Mesenchymal stem cell (in vitro differentiated cells and primary cell): ENCODE measurements at regions not wholly inside any gene's neighbourhood (a gene's known extent, or its start where the extent isn't known, plus 50 kb on each side); places are given as distances from the start of the nearest gene placed in this dataset.
"Not testable (repeated sequence)": the region's sequence is repeated elsewhere in the genome, so short reads cannot be mapped to it uniquely, and the experiment has no call there.

Source experiments
- DNase-seq: peaks from one replicate; pipeline ENCODE4 v3.0.0-alpha.2; 2013
- H2AFZ ChIP-seq: one replicate; pipeline ENCODE4 v1.6.1; 2013; ENCODE audit warnings: low read depth, mild to moderate bottlenecking, control low read depth, inconsistent platforms, low read length, moderate library complexity
- H2AK5ac ChIP-seq: 2 replicates; pipeline ENCODE4 v1.6.1; 2013; ENCODE audit warnings: low read length, moderate library complexity, mild to moderate bottlenecking, inconsistent platforms; ENCODE audit not compliant: severe bottlenecking
- H2BK120ac ChIP-seq: one replicate; pipeline ENCODE4 v1.6.1; 2013; ENCODE audit warnings: low read depth, mild to moderate bottlenecking, inconsistent platforms, low read length, moderate library complexity
- H2BK12ac ChIP-seq, 2 experiments: one replicate each; pipeline ENCODE4 v1.6.1; 2013; ENCODE audit warnings: inconsistent platforms in 2 of 2, low read length in 2 of 2, mild to moderate bottlenecking in 2 of 2, moderate library complexity in 2 of 2, control low read depth in 1 of 2
- H2BK15ac ChIP-seq: one replicate; pipeline ENCODE4 v1.6.1; 2013; ENCODE audit warnings: mild to moderate bottlenecking, low read depth, inconsistent platforms; ENCODE audit not compliant: poor library complexity, severe bottlenecking
- H2BK5ac ChIP-seq: 2 replicates; pipeline ENCODE4 v1.6.1; 2013; ENCODE audit warnings: low read depth, mild to moderate bottlenecking, low read length, control low read depth, inconsistent platforms; ENCODE audit not compliant: poor library complexity, severe bottlenecking
- H3K14ac ChIP-seq, 2 experiments: one replicate each; pipeline ENCODE4 v1.6.1; 2013; ENCODE audit warnings: inconsistent platforms in 2 of 2, low read length in 2 of 2, control low read depth in 1 of 2, mild to moderate bottlenecking in 1 of 2, moderate library complexity in 1 of 2
- H3K18ac ChIP-seq, 2 experiments: one replicate each; pipeline ENCODE4 v1.6.1; 2013; ENCODE audit warnings: inconsistent platforms in 2 of 2, low read length in 2 of 2, control low read depth in 1 of 2, low read depth in 1 of 2, mild to moderate bottlenecking in 1 of 2
- H3K23ac ChIP-seq, 2 experiments: one replicate each; pipeline ENCODE4 v1.6.1; 2013; ENCODE audit warnings: inconsistent platforms in 2 of 2, low read length in 2 of 2, mild to moderate bottlenecking in 2 of 2, moderate library complexity in 2 of 2, control low read depth in 1 of 2
- H3K27ac ChIP-seq: 2 replicates; pipeline ENCODE4 v1.5.1; 2013; ENCODE audit warnings: mild to moderate bottlenecking, moderate library complexity, low read length, control low read depth, inconsistent platforms; ENCODE audit not compliant: poor library complexity, severe bottlenecking
- H3K27me3 ChIP-seq, 2 experiments: 2 replicates each; pipeline versions ENCODE4 v1.6.1 to v1.7.0; 2013; ENCODE audit warnings: low read length in 2 of 2, mild to moderate bottlenecking in 2 of 2, moderate library complexity in 2 of 2, control low read depth in 1 of 2, inconsistent platforms in 1 of 2; ENCODE audit not compliant: control insufficient read depth in 1 of 2, insufficient read depth in 1 of 2
- H3K36me3 ChIP-seq, 2 experiments: 2 replicates each; pipeline versions ENCODE4 v1.6.1 to v1.7.0; 2013; ENCODE audit warnings: low read length in 2 of 2, control low read depth in 1 of 2, inconsistent platforms in 1 of 2, low read depth in 1 of 2, mild to moderate bottlenecking in 1 of 2; ENCODE audit not compliant: insufficient read depth in 2 of 2, control insufficient read depth in 1 of 2
- H3K4ac ChIP-seq, 2 experiments: one replicate each; pipeline ENCODE4 v1.6.1; 2013; ENCODE audit warnings: inconsistent platforms in 2 of 2, low read length in 2 of 2, mild to moderate bottlenecking in 2 of 2, moderate library complexity in 2 of 2, control low read depth in 1 of 2, low read depth in 1 of 2
- H3K4me1 ChIP-seq: 2 replicates; pipeline ENCODE4 v1.6.1; 2013; ENCODE audit warnings: low read depth, low read length, control low read depth; ENCODE audit not compliant: control insufficient read depth, insufficient read depth
- H3K4me2 ChIP-seq: 2 replicates; pipeline ENCODE4 v1.6.1; 2013; ENCODE audit warnings: low read length, mild to moderate bottlenecking, inconsistent platforms; ENCODE audit not compliant: poor library complexity, severe bottlenecking
- H3K4me3 ChIP-seq, 2 experiments: 2 replicates each; pipeline versions ENCODE4 v1.5.1 to v1.7.0; 2013; ENCODE audit warnings: low read length in 2 of 2, mild to moderate bottlenecking in 2 of 2, control low read depth in 1 of 2, low read depth in 1 of 2; ENCODE audit not compliant: insufficient read depth in 1 of 2
- H3K79me1 ChIP-seq: replicated peaks from 2 replicates; pipeline ENCODE4 v1.6.1; 2013; ENCODE audit warnings: mild to moderate bottlenecking, control low read depth, low read length, inconsistent platforms; ENCODE audit not compliant: poor library complexity, severe bottlenecking
- H3K9ac ChIP-seq: 2 replicates; pipeline ENCODE4 v1.7.0; 2013; ENCODE audit warnings: mild to moderate bottlenecking, low read length, moderate library complexity
- H3K9me3 ChIP-seq: 2 replicates; pipeline ENCODE4 v1.7.0; 2013; ENCODE audit warnings: mild to moderate bottlenecking, low read length; ENCODE audit not compliant: control insufficient read depth
- H4K8ac ChIP-seq: one replicate; pipeline ENCODE4 v1.6.1; 2013; ENCODE audit warnings: inconsistent platforms, mild to moderate bottlenecking, low read length, moderate library complexity
- H4K91ac ChIP-seq: one replicate; pipeline ENCODE4 v1.6.1; 2013; ENCODE audit warnings: mild to moderate bottlenecking, low read length, inconsistent platforms
- WGBS: methylation state at CpG from one replicate; pipeline ENCODE4 v1.1.7; 2013; ENCODE audit warnings: mixed read lengths; 5-methylcytosine and 5-hydroxymethylcytosine counted together

GRCh38 chrX:137930533-137930932 lies 364.6 kb downstream of the ZIC3 start:
- Histone ChIP-seq H2AK5ac (no peak overlapping the region), H3K18ac (no peak overlapping the region), H3K9me3 (peaks cover 14% of the 10 kb centered on the region), H3K79me1 (no peaks in the 10 kb centered on the region), H3K4me3 (no peak overlapping the region), H3K4ac (no peak overlapping the region), H3K4me1 (no peaks in the 10 kb centered on the region), H2BK120ac (no peak overlapping the region), H3K23ac (no peak overlapping the region), H3K9ac (no peak overlapping the region), H4K8ac (no peak overlapping the region), H4K91ac (no peak overlapping the region), H3K14ac (no peak overlapping the region), H2BK12ac (no peak overlapping the region), H3K4me2 (no peak overlapping the region), H2BK15ac (no peak overlapping the region), H2BK5ac (no peak overlapping the region), H3K27me3 (no peaks in the 10 kb centered on the region), H3K36me3 (no peaks in the 10 kb centered on the region), H3K27ac (no peak overlapping the region), H2AFZ (no peak overlapping the region)
- DNase-seq: no peak
- 10% methylated on average over 1 of the region's 2 CpGs for WGBS

GRCh38 chrX:137934214-137934613 lies 368.3 kb downstream of the ZIC3 start:
- not testable (repeated sequence) for H3K4me1 ChIP-seq, H3K36me3 ChIP-seq, H2AK5ac ChIP-seq, H3K14ac ChIP-seq, H2AFZ ChIP-seq, H2BK5ac ChIP-seq, H2BK120ac ChIP-seq, H3K27ac ChIP-seq, H3K4me2 ChIP-seq, H2BK12ac ChIP-seq, H4K8ac ChIP-seq, H3K27me3 ChIP-seq, H2BK15ac ChIP-seq, H3K4me3 ChIP-seq, H3K23ac ChIP-seq, H4K91ac ChIP-seq, H3K4ac ChIP-seq, DNase-seq, H3K79me1 ChIP-seq, H3K9ac ChIP-seq, H3K18ac ChIP-seq
- WGBS: 75% methylated on average over 1 of the region's 1 CpG
- peaks cover 19% of the 10 kb centered on the region for H3K9me3 ChIP-seq

GRCh38 chrX:137934887-137935286 lies 369.0 kb downstream of the ZIC3 start:
- not testable (repeated sequence) for H4K8ac ChIP-seq, H3K4me1 ChIP-seq, H3K36me3 ChIP-seq, H3K23ac ChIP-seq, H3K14ac ChIP-seq, H2BK5ac ChIP-seq, H3K27me3 ChIP-seq, H2BK15ac ChIP-seq, H3K4ac ChIP-seq, H3K79me1 ChIP-seq, H2AK5ac ChIP-seq, H3K9ac ChIP-seq, H2BK120ac ChIP-seq, H2BK12ac ChIP-seq, H3K4me2 ChIP-seq, DNase-seq, H2AFZ ChIP-seq, H4K91ac ChIP-seq, H3K18ac ChIP-seq, H3K4me3 ChIP-seq, H3K27ac ChIP-seq
- H3K9me3 ChIP-seq: peaks cover 19% of the 10 kb centered on the region
- WGBS: 63% methylated on average over 2 of the region's 4 CpGs

- Histone ChIP-seq H4K8ac (no peak overlapping the region), H2BK15ac (no peak overlapping the region), H3K9me3 (no peaks in the 10 kb centered on the region), H3K14ac (no peak overlapping the region), H3K23ac (no peak overlapping the region), H2BK120ac (no peak overlapping the region), H3K27me3 (no peaks in the 10 kb centered on the region), H2AK5ac (no peak overlapping the region), H2BK12ac (no peak overlapping the region), H3K4me3 (no peak overlapping the region), H3K18ac (no peak overlapping the region), H2AFZ (no peak overlapping the region), H3K4me2 (no peak overlapping the region), H3K27ac (no peak overlapping the region), H4K91ac (no peak overlapping the region), H3K4me1 (no peaks in the 10 kb centered on the region), H2BK5ac (no peak overlapping the region), H3K79me1 (no peaks in the 10 kb centered on the region), H3K4ac (no peak overlapping the region), H3K36me3 (no peaks in the 10 kb centered on the region), H3K9ac (no peak overlapping the region)
- 32% methylated on average over 2 of the region's 6 CpGs for WGBS
- DNase-seq: no peak
Measured at GRCh38 chrX:137945470-137945869, 379.5 kb downstream of the ZIC3 start.
